ENCODE measurements at regions not wholly inside any gene's neighbourhood (a gene's known extent, or its start where the extent isn't known, plus 50 kb on each side); places are given as distances from the start of the nearest gene placed in this dataset.

- DNase-seq, result no peak
These were observed 456.3 kb downstream of the DTHD1 start for GRCh38 chr4:36737691-36738090.

- no peak for DNase-seq
These were observed 459.4 kb downstream of the DTHD1 start for GRCh38 chr4:36740796-36741310.

- DNase-seq, result no peak
These were observed 466.1 kb downstream of the DTHD1 start for GRCh38 chr4:36747277-36748129.

DNA sequence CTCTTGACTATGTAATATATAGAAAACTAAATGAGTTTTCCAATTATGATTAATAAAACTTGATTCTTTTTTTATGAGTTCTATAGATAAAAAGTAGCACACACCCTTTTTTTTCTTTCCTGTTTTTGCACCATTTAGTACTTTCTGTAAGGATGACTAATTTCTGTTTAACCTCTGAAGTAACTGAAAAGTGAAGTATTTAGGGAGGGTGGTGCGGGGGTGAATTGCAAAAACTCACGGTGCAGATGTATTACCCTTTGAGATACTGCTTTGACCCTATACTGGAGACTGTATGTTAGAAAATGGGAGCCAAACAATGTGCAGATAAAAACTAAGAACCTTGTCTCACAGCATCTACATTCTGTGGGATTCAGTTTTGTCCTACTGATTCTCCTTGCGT is 471.6 kb downstream of the DTHD1 start:
- DNase-seq, result no peak

GRCh38 chr4:36757580-36758311 is 476.3 kb downstream of the DTHD1 start:
- no peak for DNase-seq

DNA sequence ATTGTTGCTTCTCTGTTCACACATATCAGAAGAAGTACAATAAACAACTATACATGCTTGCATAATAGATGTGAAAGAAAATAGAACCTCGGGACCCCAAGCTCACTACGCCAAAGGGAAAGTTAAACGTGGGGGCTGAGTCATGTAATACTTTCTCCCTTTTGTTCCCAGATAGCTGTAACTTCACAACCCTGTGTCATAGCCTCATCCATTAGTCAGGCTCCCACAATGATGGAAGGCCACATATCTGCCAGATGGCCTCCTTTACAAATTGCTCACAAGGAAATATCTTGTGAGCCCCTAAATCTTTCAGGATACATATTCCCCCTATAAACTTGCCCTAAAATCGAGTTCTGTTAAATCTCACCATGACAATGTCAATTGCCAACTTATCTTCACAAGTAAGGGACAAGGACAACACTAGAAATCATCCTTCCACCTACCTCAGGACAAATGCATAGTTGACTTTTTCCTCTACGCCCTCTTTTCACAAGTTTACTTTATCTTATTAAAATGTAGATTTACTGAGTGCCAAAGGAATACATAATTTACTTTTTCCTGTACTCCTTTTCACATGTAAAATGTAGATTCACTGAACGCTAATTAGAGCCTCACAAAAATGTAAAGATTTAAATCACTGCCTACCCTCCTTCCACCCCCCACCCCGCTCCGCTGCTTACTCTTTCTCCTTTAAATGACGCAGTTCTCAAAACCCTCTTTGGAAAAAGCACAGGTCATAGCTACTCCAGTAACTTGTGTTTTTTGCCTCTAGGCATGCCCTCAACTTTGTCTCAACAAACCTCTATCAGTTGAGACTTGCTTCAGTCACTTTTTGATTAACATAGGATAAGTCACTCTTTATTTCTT is 477.1 kb downstream of the DTHD1 start:
- DNase-seq, result no peak

DNA sequence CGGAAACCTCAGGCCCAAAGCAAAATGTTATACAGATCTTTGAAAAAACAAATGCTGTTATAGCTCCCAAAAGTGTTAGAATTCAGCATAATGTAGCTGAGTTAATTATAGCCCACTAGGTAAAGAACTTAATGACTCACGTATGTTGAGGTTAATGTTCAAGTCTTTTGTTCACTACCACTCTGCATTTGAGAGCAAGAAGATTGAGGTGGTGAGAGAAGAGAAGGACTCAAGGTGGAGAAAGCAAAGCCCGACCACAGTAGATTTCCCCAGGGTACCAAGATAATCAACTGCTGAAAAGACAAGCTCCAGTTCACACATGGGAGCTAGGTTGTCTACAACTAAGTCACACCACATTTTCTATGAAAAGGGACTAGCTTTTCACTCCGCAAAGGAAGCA is 480.2 kb downstream of the DTHD1 start:
- no peak for DNase-seq

DNA sequence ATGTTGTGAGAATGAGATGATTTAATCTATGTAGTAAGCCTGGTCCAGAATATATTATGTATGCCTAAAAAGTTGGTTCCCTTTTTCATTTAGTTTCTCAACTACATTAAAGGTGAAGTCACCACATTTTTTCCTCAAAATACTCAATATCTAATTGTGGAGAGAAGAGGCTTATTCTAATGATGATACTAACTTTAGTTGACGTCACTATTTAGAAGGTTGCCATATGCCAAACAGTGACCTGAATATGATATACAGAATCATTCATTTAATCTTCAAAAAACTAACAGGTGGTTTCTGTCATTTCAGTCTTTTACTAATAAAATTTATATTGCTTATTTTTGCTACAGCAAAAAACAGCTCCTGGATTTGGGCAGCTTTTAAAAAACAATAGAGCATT is 480.7 kb upstream of the NWD2 start:
- no peak for DNase-seq

DNA sequence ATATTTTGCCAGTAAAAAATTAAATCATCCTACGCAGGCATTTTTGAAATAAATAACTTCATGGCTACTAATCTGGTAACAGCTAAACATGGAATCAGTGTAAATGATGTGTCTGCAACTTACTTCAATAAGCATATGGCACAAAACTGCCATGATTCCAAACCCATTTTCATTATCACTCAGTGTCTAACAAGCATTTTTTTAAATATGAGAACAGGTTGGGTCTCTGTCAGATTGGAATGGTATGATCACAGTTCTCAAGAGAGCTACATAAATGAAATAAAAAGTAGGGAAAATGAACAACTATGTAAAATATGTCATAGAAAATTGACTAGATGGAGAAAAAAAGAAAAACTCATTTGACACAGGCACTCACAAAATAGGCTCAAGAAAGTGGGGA is 476.9 kb upstream of the NWD2 start:
- no peak for DNase-seq

GRCh38 chr4:36771411-36772153 is 473.0 kb upstream of the NWD2 start:
- DNase-seq, result no peak

GRCh38 chr4:36772154-36772516 is 472.4 kb upstream of the NWD2 start:
- no peak for DNase-seq

DNA sequence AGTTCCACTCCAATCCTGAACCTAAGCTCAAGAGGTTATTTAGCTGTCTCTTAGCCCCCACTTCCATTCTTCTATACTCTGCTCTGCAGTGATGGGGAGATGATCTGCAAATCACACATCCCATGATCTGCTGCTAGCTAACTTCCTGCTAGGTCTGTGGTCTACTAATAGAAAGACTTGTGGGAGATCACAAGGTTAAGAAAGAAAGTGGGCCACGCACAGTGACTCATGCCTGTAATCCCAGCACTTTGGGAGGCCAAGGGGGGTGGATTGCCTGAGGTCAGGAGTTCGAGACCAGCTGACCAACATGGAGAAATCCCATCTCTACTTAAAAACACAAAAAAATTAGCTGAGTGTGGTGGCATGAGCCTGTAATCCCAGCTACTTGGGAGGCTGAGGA is 471.1 kb upstream of the NWD2 start:
- no peak for DNase-seq

- no peak for DNase-seq
These were observed 469.0 kb upstream of the NWD2 start for GRCh38 chr4:36775544-36775943.

- no peak for DNase-seq
These were observed 464.9 kb upstream of the NWD2 start for GRCh38 chr4:36779601-36780000.

- DNase-seq, result no peak
These were observed 458.6 kb upstream of the NWD2 start for GRCh38 chr4:36785973-36786372.

GRCh38 chr4:36786519-36786918 is 458.0 kb upstream of the NWD2 start:
- DNase-seq, result no peak

DNA sequence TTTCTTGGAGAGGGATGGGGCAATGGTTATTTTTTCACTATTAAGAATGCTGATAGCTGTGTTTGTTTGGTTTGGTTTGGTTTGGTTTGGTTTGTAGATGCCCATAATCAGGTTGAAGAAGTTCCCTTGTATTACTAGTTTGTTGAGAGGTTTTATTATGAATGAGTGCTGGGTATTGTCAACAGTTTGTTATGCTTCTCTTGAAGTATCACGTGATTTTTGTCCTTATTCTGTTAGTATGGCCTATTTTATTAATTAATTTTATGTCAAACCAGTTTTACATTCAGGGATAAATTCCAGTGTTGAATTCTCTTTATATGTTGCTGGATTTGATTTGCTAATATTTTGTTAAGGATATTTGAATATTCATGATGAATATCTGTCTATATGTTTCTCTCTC is 449.8 kb upstream of the NWD2 start:
- no peak for DNase-seq

GRCh38 chr4:36812149-36812548 is 432.4 kb upstream of the NWD2 start:
- DNase-seq, result no peak

DNA sequence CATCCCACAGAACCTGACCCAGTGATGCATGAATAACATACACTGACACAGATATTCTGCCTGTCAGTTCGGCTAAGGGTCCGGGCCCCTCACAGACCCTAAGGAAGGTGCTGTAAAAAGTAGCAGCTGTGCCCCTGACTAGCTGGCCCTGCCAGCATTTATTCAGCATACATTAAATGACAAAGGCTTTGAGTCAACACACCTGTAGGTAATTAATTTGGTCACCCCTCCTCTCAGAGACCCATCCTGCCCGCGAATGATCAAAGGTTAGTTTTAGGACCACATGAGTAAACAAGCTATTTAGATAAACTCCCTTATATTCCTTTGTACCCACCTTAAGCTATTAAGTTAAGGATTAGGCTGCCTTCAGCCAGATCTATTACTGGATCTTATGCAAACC is 429.0 kb upstream of the NWD2 start:
- no peak for DNase-seq

DNA sequence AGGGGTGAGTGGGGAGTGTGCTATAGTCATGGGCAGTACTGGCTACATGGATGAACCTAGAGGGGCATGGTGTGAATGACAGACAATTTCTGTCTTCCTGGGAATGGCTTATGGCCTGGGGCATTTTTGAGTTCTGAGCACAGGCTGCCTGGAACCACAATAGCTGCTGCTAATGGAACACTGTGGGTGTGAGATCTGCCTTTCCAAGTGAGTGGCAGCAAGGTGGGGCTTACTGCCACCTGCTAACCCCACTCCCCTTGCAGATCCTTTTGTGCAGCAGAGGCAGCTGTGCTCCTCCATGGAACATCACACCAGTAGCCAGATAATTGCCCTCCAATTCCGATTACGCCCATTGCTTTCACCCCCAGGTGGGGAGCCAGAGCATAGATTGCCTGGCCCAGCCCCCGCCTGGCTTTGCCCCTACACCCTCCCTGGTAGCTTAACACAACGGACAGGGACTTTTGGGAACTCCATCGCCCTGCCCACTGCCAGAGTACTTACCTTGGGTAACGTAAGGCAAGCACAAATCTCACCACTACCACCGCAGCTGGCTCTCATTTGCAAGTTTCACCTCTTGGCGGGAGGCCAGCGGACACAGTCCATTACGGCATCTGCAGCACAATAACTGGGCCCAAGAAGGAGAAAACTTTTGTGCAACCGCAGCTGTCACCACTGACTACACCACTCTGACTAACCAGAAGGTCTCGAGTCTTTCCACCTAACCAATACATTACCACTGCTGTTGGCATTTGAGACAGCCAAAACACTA is 421.2 kb upstream of the NWD2 start:
- no peak for DNase-seq

DNA sequence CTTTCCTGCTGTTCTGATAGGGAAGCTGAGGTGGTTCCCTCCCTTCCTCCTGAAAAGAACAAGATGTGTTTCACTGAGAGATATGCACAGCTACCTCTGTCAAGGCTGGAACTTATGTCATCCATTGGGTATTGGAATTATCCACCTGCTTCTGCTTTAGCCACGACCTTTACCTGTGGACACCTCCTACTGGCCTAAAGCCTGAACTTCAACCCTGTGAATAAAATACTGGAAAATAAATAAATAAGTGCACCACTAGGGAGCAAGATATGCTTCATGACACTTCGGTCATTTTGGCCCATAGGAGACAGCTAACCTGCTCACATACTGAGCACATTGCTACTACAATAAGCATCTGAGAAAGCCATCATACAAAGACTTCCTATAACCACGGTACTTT is 419.9 kb upstream of the NWD2 start:
- DNase-seq, result no peak

DNA sequence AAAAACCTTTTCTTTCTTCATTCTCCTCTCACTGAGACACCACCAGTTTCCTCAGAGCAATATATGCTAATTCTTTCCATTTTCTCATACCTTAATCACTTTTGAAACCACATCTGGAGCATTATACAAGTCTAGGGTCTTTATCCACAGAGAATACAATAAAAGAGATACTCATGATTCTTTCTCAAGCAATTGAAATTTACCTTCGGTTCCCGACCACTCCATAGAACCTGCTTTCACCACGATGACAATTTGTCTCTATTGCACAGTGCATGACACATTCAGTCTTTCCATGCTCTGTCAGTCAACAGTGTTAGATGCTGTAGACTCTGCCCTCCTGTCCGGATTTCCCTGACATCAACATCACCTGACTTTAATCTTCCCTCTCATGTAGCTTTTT is 409.3 kb upstream of the NWD2 start:
- no peak for DNase-seq

All from SW 1271 (cell line).